IMR-90 (cell line): ENCODE measurements at regions not wholly inside any gene's neighbourhood (a gene's known extent, or its start where the extent isn't known, plus 50 kb on each side); places are given as distances from the start of the nearest gene placed in this dataset.

ENCODE experiments used
- ATAC-seq: fragments of 200-7000 bp; cut with Tn5 transposase; 2 replicates; pipeline ENCODE4 v1.9.1; 2020; ENCODE audit warnings: low read depth, mild to moderate bottlenecking, moderate library complexity
- BruUV-seq: library from RNA; stranded (reverse); fragments of 400-500 nt; replicated peaks from 2 replicates; lab custom pipeline; 2021; lab: Mats Ljungman, UMichigan
- CTCF ChIA-PET: fragments of 300-600 bp; formaldehyde crosslinking; extraction: SDS; loops from one replicate; lab custom pipeline; 2021; ENCODE audit warnings: antibody characterized with exemption; lab: Yijun Ruan, JAX
- POLR2A ChIA-PET: fragments of 300-600 bp; sonication (Branson Sonifier 250); formaldehyde crosslinking; loops from one replicate; lab custom pipeline; 2022; ENCODE audit warnings: antibody characterized with exemption; ENCODE audit not compliant: unreplicated experiment; lab: Charles Lee
- DNase-seq: peaks from one replicate; pipeline ENCODE4 v3.0.0; 2013
- H2AFZ ChIP-seq: replicated peaks from 2 replicates; pipeline ENCODE3; 2013; ENCODE audit warnings: low read length, mild to moderate bottlenecking; ENCODE audit not compliant: poor library complexity
- H2AK5ac ChIP-seq: 2 replicates; pipeline ENCODE4 v1.6.1; 2013; ENCODE audit warnings: low read depth, low read length, inconsistent platforms
- H2AK9ac ChIP-seq: replicated peaks from 2 replicates; pipeline ENCODE3; 2013; ENCODE audit warnings: mild to moderate bottlenecking, low read depth, low read length, moderate library complexity; ENCODE audit not compliant: poor library complexity
- H2BK120ac ChIP-seq: 2 replicates; pipeline ENCODE4 v1.6.1; 2013; ENCODE audit warnings: low read depth, low read length, inconsistent platforms
- H2BK15ac ChIP-seq: 3 replicates; pipeline ENCODE4 v1.6.1; 2013; ENCODE audit warnings: low read depth, low read length, inconsistent platforms
- H2BK20ac ChIP-seq: 2 replicates; pipeline ENCODE4 v1.6.1; 2013; ENCODE audit warnings: low read depth, mild to moderate bottlenecking, inconsistent platforms, low read length, moderate library complexity
- H2BK5ac ChIP-seq: 2 replicates; pipeline ENCODE4 v1.6.1; 2013; ENCODE audit warnings: mild to moderate bottlenecking, low read depth, low read length, inconsistent platforms; ENCODE audit not compliant: poor library complexity, severe bottlenecking
- H3K14ac ChIP-seq: replicated peaks from 2 replicates; pipeline ENCODE4 v1.6.1; 2013; ENCODE audit warnings: low read depth, low read length, inconsistent platforms
- H3K18ac ChIP-seq: 2 replicates; pipeline ENCODE4 v1.6.1; 2013; ENCODE audit warnings: low read depth, low read length, control low read depth
- H3K23ac ChIP-seq: 2 replicates; pipeline ENCODE4 v1.6.1; 2013; ENCODE audit warnings: low read depth, low read length, inconsistent platforms
- H3K27ac ChIP-seq: 2 replicates; pipeline ENCODE4 v1.5.1; 2013; ENCODE audit warnings: mild to moderate bottlenecking, control low read depth, low read length; ENCODE audit not compliant: insufficient read depth
- H3K27me3 ChIP-seq: 2 replicates; pipeline ENCODE4 v1.6.1; 2013; ENCODE audit warnings: low read length; ENCODE audit not compliant: control insufficient read depth, insufficient read depth
- H3K36me3 ChIP-seq: 2 replicates; pipeline ENCODE4 v1.6.1; 2013; ENCODE audit warnings: low read length, mixed read lengths; ENCODE audit not compliant: control insufficient read depth, insufficient read depth
- H3K4ac ChIP-seq: 2 replicates; pipeline ENCODE4 v1.6.1; 2013; ENCODE audit warnings: low read depth, low read length, inconsistent platforms
- H3K4me1 ChIP-seq: 2 replicates; pipeline ENCODE4 v1.6.1; 2013; ENCODE audit warnings: low read length, mixed read lengths; ENCODE audit not compliant: control insufficient read depth, insufficient read depth
- H3K4me2 ChIP-seq: 2 replicates; pipeline ENCODE4 v1.6.1; 2013; ENCODE audit warnings: low read depth, mild to moderate bottlenecking, control low read depth, low read length, moderate library complexity
- H3K4me3 ChIP-seq: 2 replicates; pipeline ENCODE4 v1.5.1; 2013; ENCODE audit warnings: low read depth, mild to moderate bottlenecking, control low read depth, low read length, moderate library complexity; ENCODE audit not compliant: insufficient read depth
- H3K56ac ChIP-seq: 2 replicates; pipeline ENCODE4 v1.6.1; 2013; ENCODE audit warnings: low read length, inconsistent platforms; ENCODE audit not compliant: insufficient read depth; ENCODE audit errors: extremely low read depth
- H3K79me1 ChIP-seq, 2 experiments: 2 replicates each; pipeline ENCODE4 v1.6.1; 2013; ENCODE audit warnings: low read length in 2 of 2, inconsistent platforms in 1 of 2, low read depth in 1 of 2
- H3K9ac ChIP-seq: 2 replicates; pipeline ENCODE4 v1.6.1; 2013; ENCODE audit warnings: low read depth, low read length, control low read depth
- H3K9me1 ChIP-seq: 2 replicates; pipeline ENCODE4 v1.6.1; 2013; ENCODE audit warnings: low read length, inconsistent platforms; ENCODE audit not compliant: insufficient read depth
- H3K9me3 ChIP-seq: 2 replicates; pipeline ENCODE4 v1.6.1; 2013; ENCODE audit warnings: low read length; ENCODE audit not compliant: control insufficient read depth, insufficient read depth
- H4K20me1 ChIP-seq: 2 replicates; pipeline ENCODE4 v1.6.1; 2013; ENCODE audit warnings: low read length, inconsistent platforms; ENCODE audit not compliant: insufficient read depth
- H4K5ac ChIP-seq: 2 replicates; pipeline ENCODE4 v1.6.1; 2013; ENCODE audit warnings: mild to moderate bottlenecking, low read depth, low read length, control low read depth
- H4K8ac ChIP-seq, 2 experiments: 2 replicates each; pipeline ENCODE4 v1.6.1; 2013; ENCODE audit warnings: low read depth in 2 of 2, low read length in 2 of 2, control low read depth in 1 of 2, inconsistent platforms in 1 of 2
- H4K91ac ChIP-seq: 2 replicates; pipeline ENCODE4 v1.6.1; 2013; ENCODE audit warnings: low read depth, low read length, inconsistent platforms; ENCODE audit not compliant: insufficient read depth
- CHD1 ChIP-seq: IDR thresholded peaks from 2 replicates; pipeline ENCODE4 v1.6.1; 2012; ENCODE audit warnings: low read depth, low read length, improper control_type of control experiment
- MXI1 ChIP-seq: IDR thresholded peaks from 2 replicates; pipeline ENCODE4 v1.6.1; 2012; ENCODE audit warnings: low read depth, mild to moderate bottlenecking, low read length, moderate library complexity, borderline replicate concordance
- NFE2L2 ChIP-seq: fragments of 150-350 bp; IDR thresholded peaks from 2 replicates; pipeline ENCODE4 v1.6.1; 2016; ENCODE audit warnings: low read depth, mild to moderate bottlenecking, low read length
- POLR2A ChIP-seq: IDR thresholded peaks from 2 replicates; pipeline ENCODE4 v1.6.1; 2012; ENCODE audit warnings: mild to moderate bottlenecking, low read depth, low read length
- SMC3 ChIP-seq: fragments of 150-350 bp; IDR thresholded peaks from 2 replicates; pipeline ENCODE4 v1.6.1; 2016; ENCODE audit warnings: low read depth, mild to moderate bottlenecking, antibody characterized with exemption, low read length, moderate library complexity
- WGBS, 2 experiments: methylation state at CpG; one replicate each; pipeline versions ENCODE4 v1.1.5 to v1.1.7; 2013; ENCODE audit warnings: missing lambda C conversion rate in 2 of 2; ENCODE audit not compliant: insufficient read length in 1 of 2; ENCODE audit errors: extremely low coverage in 2 of 2; 5-methylcytosine and 5-hydroxymethylcytosine counted together
- dilution Hi-C: fragments of 300-500 bp; cut with HindIII; formaldehyde crosslinking; loops from one replicate; pipeline ENCODE4 v1.14.3; 2018; ENCODE audit warnings: low sequenced_read_pairs; ENCODE audit not compliant: unreplicated experiment
- in situ Hi-C: fragments of 300-500 bp; cut with MboI; formaldehyde crosslinking; loops from 3 replicates; pipeline ENCODE4 v1.14.3; 2019; ENCODE audit warnings: low sequenced_read_pairs, inconsistent platforms, mixed read lengths
- intact Hi-C: fragments of 100-400 bp; cut with micrococcal nuclease; formaldehyde crosslinking; loops from 2 replicates; pipeline ENCODE4 v1.10.0; 2022
- TF ChIP-seq, protein P1 (sequence below): fragments of 150-350 bp; IDR thresholded peaks from 2 replicates; pipeline ENCODE4 v1.6.1; 2017; ENCODE audit warnings: mild to moderate bottlenecking, antibody characterized with exemption, low read length, low read depth

GRCh38 chr11:69983897-69984438 lies 94.1 kb upstream of the ANO1 start:
- dilution Hi-C loops = no loop called here
- Histone ChIP-seq H3K23ac (peak overlapping the region; percentile 88), H3K36me3 (no peaks in the 10 kb centered on the region), H2AFZ (peak overlapping the region; percentile 81), H2BK15ac (peak overlapping the region; percentile 98; the same call in 2 of the 3 replicates), H2AK5ac (peak overlapping the region; percentile 98), H2BK5ac (peak overlapping the region; percentile 56), H3K27me3 (no peaks in the 10 kb centered on the region), H4K8ac (peak overlapping the region; percentile 55 to 92; a peak in 3 of 4 replicates), H3K18ac (peak overlapping the region; percentile 66), H4K20me1 (no peaks in the 10 kb centered on the region), H3K4me1 (peaks cover 30% of the 10 kb centered on the region), H3K56ac (peak overlapping the region; percentile 79; the same call in 1 of the 2 replicates), H3K4me2 (peak overlapping the region; percentile 44), H3K79me1 (peaks cover 0 to 34% of the 10 kb centered on the region in 2 experiments; a peak in 2 of 4 replicates), H2BK120ac (peak overlapping the region; percentile 99), H4K5ac (peak overlapping the region; percentile 66), H4K91ac (peak overlapping the region; percentile 96), H3K9ac (peak overlapping the region; percentile 3; the same call in 1 of the 2 replicates), H2BK20ac (peak overlapping the region; percentile 98), H3K27ac (peak overlapping the region; percentile 75), H3K14ac (peak overlapping the region; percentile 95), H3K4ac (peak overlapping the region; percentile 99), H3K4me3 (no peak overlapping the region), H3K9me1 (peaks cover 21% of the 10 kb centered on the region), H2AK9ac (peak overlapping the region; percentile 94), H3K9me3 (no peaks in the 10 kb centered on the region)
- peak; percentile 58 for ATAC-seq
- in situ Hi-C loops = no loop called here
- BruUV-seq = no TSS peak
- WGBS, 2 experiments = no CpG with 5 or more reads among the region's 10 CpGs
- ChIA-PET POLR2A (no interaction called here), CTCF (interaction anchor here (0.6 to 0.9 kb wide), 2 partner anchors 212 to 304 kb away, joined by 3 to 5 read pairs; no protein-coding TSS in a partner anchor)
- DNase-seq = peak; percentile 37
- TF ChIP-seq NFE2L2 = no peak
- TF ChIP-seq CHD1 = no peak
- TF ChIP-seq, protein P1, sequence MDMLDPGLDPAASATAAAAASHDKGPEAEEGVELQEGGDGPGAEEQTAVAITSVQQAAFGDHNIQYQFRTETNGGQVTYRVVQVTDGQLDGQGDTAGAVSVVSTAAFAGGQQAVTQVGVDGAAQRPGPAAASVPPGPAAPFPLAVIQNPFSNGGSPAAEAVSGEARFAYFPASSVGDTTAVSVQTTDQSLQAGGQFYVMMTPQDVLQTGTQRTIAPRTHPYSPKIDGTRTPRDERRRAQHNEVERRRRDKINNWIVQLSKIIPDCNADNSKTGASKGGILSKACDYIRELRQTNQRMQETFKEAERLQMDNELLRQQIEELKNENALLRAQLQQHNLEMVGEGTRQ = no peak
- TF ChIP-seq POLR2A = no peak
- no peak for TF ChIP-seq MXI1
- no peak for TF ChIP-seq SMC3
- intact Hi-C loops = no loop called here
